ENCODE measurements at regions not wholly inside any gene's neighbourhood (a gene's known extent, or its start where the extent isn't known, plus 50 kb on each side); places are given as distances from the start of the nearest gene placed in this dataset.

DNA sequence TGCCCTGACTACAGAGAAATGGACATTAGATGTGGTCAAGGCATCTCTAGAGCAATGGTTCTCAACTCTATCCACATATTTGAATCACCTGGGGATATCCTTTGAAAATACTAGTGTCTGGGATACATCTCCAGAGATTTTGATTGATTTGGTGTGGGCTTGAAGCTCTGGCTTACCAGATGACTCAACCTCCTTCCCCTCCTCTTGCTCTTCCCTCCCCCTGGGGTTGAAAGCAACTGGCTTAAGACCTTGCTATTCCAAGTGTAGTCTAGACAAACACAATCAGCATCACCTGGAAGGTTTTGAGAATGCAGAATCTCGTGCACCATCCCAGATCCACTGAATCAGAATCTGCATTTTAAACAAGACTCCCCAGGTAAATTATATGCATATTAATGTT lies 183.8 kb downstream of the DAD1 start:
- TF ChIP-seq YY1 (IDR thresholded peaks at IDR 0.05), result no peak
- no peak for TF ChIP-seq CTCF (IDR thresholded peaks at IDR 0.05; ENCODE audit: low read depth, low read length, missing input control)
- no peak for TF ChIP-seq SP1 (IDR thresholded peaks at IDR 0.05)
- TF ChIP-seq FOXA1 (IDR thresholded peaks at IDR 0.05), result no peak
- no peak for TF ChIP-seq EGR1 (IDR thresholded peaks at IDR 0.05; ENCODE audit: low read depth in 2 of 2)
- no peak for TF ChIP-seq FOXA2 (IDR thresholded peaks at IDR 0.05)
- TF ChIP-seq MAX (IDR thresholded peaks at IDR 0.05), result no peak
- no peak for TF ChIP-seq REST (IDR thresholded peaks at IDR 0.05)

Data from liver (tissue), 3 donors.